A549 (cell line): ENCODE measurements at regions not wholly inside any gene's neighbourhood (a gene's known extent, or its start where the extent isn't known, plus 50 kb on each side); places are given as distances from the start of the nearest gene placed in this dataset.
A peak's percentile ranks its signal among the peaks of the same experiment; 100 is the strongest.
"Not testable (repeated sequence)": the region's sequence is repeated elsewhere in the genome, so short reads cannot be mapped to it uniquely, and the experiment has no call there.

Experiments used
- ATAC-seq, 2 experiments: fragments of 200-7000 bp in 1 of 2; fragments of >200 bp in 1 of 2; cut with Nextera tagmentation in 1 of 2; cut with Tn5 transposase in 1 of 2; 3 replicates each; pipeline versions ENCODE4 v1.8.0 to v1.9.1; 2018 to 2020; ENCODE audit warnings: mild to moderate bottlenecking in 1 of 2, moderate library complexity in 1 of 2
- CTCF ChIA-PET: fragments of 300-600 bp; sonication (Branson Sonifier 250); formaldehyde crosslinking; extraction: SDS; loops from one replicate; lab custom pipeline; 2021; ENCODE audit warnings: antibody characterized with exemption, inconsistent platforms; lab: Yijun Ruan, JAX
- POLR2A ChIA-PET: fragments of 350-600 bp; formaldehyde crosslinking; extraction: SDS; loops from one replicate; lab custom pipeline; 2021; ENCODE audit warnings: antibody characterized with exemption, inconsistent platforms; lab: Yijun Ruan, JAX
- DNase-seq, 2 experiments: peaks; one replicate each; pipeline versions ENCODE4 v3.0.0 to v3.0.0-alpha.2; 2011 to 2016; ENCODE audit warnings: low read depth in 1 of 2, low spot score in 1 of 2
- FAIRE-seq: peaks from 2 replicates; lab custom pipeline; 2011; peaks lifted over from hg19 to GRCh38; lab: Jason Lieb, UNC
- H3K27ac ChIP-seq, 2 experiments: fragments of >200 bp; sonication (Bioruptor Twin); formaldehyde crosslinking; 3 replicates each; pipeline ENCODE4 v1.5.1; 2016 to 2017
- H3K4me1 ChIP-seq: fragments of >200 bp; sonication (Bioruptor Twin); formaldehyde crosslinking; 3 replicates; pipeline ENCODE4 v1.6.1; 2016
- H3K4me2 ChIP-seq: fragments of >200 bp; sonication (Bioruptor Twin); formaldehyde crosslinking; 3 replicates; pipeline ENCODE4 v1.6.1; 2016
- H3K4me3 ChIP-seq: fragments of >200 bp; sonication (Bioruptor Twin); formaldehyde crosslinking; 3 replicates; pipeline ENCODE4 v1.5.1; 2016
- H3K9me3 ChIP-seq: fragments of >200 bp; sonication (Bioruptor Twin); formaldehyde crosslinking; 3 replicates; pipeline ENCODE4 v1.6.1; 2016
- ATOH8 ChIP-seq: fragments of 250-450 bp; sonication (Bioruptor Pico); IDR thresholded peaks from 2 replicates; pipeline ENCODE4 v1.5.0; 2020; ENCODE audit warnings: low read depth, mild to moderate bottlenecking, moderate library complexity
- MAFK ChIP-seq: fragments of 450-650 bp; IDR thresholded peaks from 2 replicates; pipeline ENCODE4 v1.6.1; 2014; ENCODE audit not compliant: partially characterized antibody
- ZC3H11A ChIP-seq: fragments of 450-650 bp; IDR thresholded peaks from 2 replicates; pipeline ENCODE4 v1.6.1; 2014; ENCODE audit warnings: antibody characterized with exemption, mild to moderate bottlenecking
- WGBS: methylation state at CpG from one replicate; pipeline ENCODE4 v1.1.6; 2017; ENCODE audit errors: missing lambda C conversion rate; 5-methylcytosine and 5-hydroxymethylcytosine counted together

- 78% methylated on average over 9 of the region's 9 CpGs for WGBS
- H3K9me3 ChIP-seq, H3K4me1 ChIP-seq, CTCF ChIA-PET, H3K4me2 ChIP-seq, ATAC-seq, H3K27ac ChIP-seq, H3K4me3 ChIP-seq, POLR2A ChIA-PET, DNase-seq, FAIRE-seq: not testable (repeated sequence)
Measured at GRCh38 chr1:851841-852240, 71.9 kb upstream of the SAMD11 start.

- H3K4me3 ChIP-seq, H3K9me3 ChIP-seq, H3K27ac ChIP-seq, FAIRE-seq, POLR2A ChIA-PET, H3K4me1 ChIP-seq, H3K4me2 ChIP-seq, CTCF ChIA-PET, DNase-seq, ATAC-seq: not testable (repeated sequence)
- 90% methylated on average over 14 of the region's 16 CpGs for WGBS
Measured at GRCh38 chr1:855202-855981, 68.3 kb upstream of the SAMD11 start.

GRCh38 chr1:856541-857057 lies 67.1 kb upstream of the SAMD11 start:
- H3K9me3 ChIP-seq, POLR2A ChIA-PET, H3K27ac ChIP-seq, CTCF ChIA-PET, H3K4me2 ChIP-seq, H3K4me1 ChIP-seq, H3K4me3 ChIP-seq, FAIRE-seq, ATAC-seq, DNase-seq: not testable (repeated sequence)
- WGBS = 100% methylated on average over 5 of the region's 10 CpGs

GRCh38 chr1:857926-858648 lies 65.6 kb upstream of the SAMD11 start:
- H3K4me1 ChIP-seq, CTCF ChIA-PET, POLR2A ChIA-PET, H3K27ac ChIP-seq, H3K9me3 ChIP-seq, FAIRE-seq, H3K4me2 ChIP-seq, H3K4me3 ChIP-seq, DNase-seq: not testable (repeated sequence)
- peak; percentile 41 to 65; a peak in 3 of 6 replicates for ATAC-seq
- 33% methylated on average over 12 of the region's 16 CpGs for WGBS

- 50% methylated on average over 11 of the region's 12 CpGs for WGBS
- DNase-seq, H3K9me3 ChIP-seq, FAIRE-seq, ATAC-seq, CTCF ChIA-PET, H3K27ac ChIP-seq, POLR2A ChIA-PET, H3K4me2 ChIP-seq, H3K4me1 ChIP-seq, H3K4me3 ChIP-seq: not testable (repeated sequence)
Measured at GRCh38 chr1:858649-859041, 65.1 kb upstream of the SAMD11 start.

GRCh38 chr1:860941-861340 lies 62.8 kb upstream of the SAMD11 start:
- H3K4me1 ChIP-seq, H3K27ac ChIP-seq, DNase-seq, CTCF ChIA-PET, H3K4me2 ChIP-seq, POLR2A ChIA-PET, H3K4me3 ChIP-seq, H3K9me3 ChIP-seq, ATAC-seq, FAIRE-seq: not testable (repeated sequence)
- WGBS = 67% methylated on average over 9 of the region's 11 CpGs

GRCh38 chr1:861714-862113 lies 62.0 kb upstream of the SAMD11 start:
- CTCF ChIA-PET = no interaction called here
- H3K9me3 ChIP-seq = no peaks in the 10 kb centered on the region
- no peak for TF ChIP-seq ZC3H11A
- TF ChIP-seq ATOH8 (CRISPR knock-in tag) = no peak
- TF ChIP-seq MAFK = no peak
- POLR2A ChIA-PET = no interaction called here
- no peak overlapping the region for H3K4me3 ChIP-seq
- ATAC-seq = no peak
- FAIRE-seq = no peak
- H3K27ac ChIP-seq = no peak overlapping the region
- H3K4me2 ChIP-seq = no peak overlapping the region
- no peaks in the 10 kb centered on the region for H3K4me1 ChIP-seq
- no peak for DNase-seq

- WGBS = 0% methylated on average over 1 of the region's 1 CpG
- H3K4me2 ChIP-seq, FAIRE-seq, H3K27ac ChIP-seq, DNase-seq, H3K9me3 ChIP-seq, H3K4me1 ChIP-seq, POLR2A ChIA-PET, H3K4me3 ChIP-seq, CTCF ChIA-PET, ATAC-seq: not testable (repeated sequence)
Measured at GRCh38 chr1:862601-863000, 61.1 kb upstream of the SAMD11 start.

- H3K4me1 ChIP-seq, H3K9me3 ChIP-seq, H3K4me2 ChIP-seq, DNase-seq, H3K27ac ChIP-seq, ATAC-seq, H3K4me3 ChIP-seq, FAIRE-seq, POLR2A ChIA-PET, CTCF ChIA-PET: not testable (repeated sequence)
- WGBS = 73% methylated on average over 8 of the region's 8 CpGs
Measured at GRCh38 chr1:865633-866032, 58.1 kb upstream of the SAMD11 start.
